OCI-LY3 (cell line): ENCODE measurements at regions not wholly inside any gene's neighbourhood (a gene's known extent, or its start where the extent isn't known, plus 50 kb on each side); places are given as distances from the start of the nearest gene placed in this dataset.
"Not testable (repeated sequence)": the region's sequence is repeated elsewhere in the genome, so short reads cannot be mapped to it uniquely, and the experiment has no call there.

Source experiments
- H2AFZ ChIP-seq: fragments of 200-600, 300-600 bp; shearing (Covaris generic); 2 replicates; pipeline ENCODE4 v1.6.0; 2014; ENCODE audit warnings: antibody characterized with exemption, low read depth, low read length
- H3K27ac ChIP-seq: fragments of 200-600, 300-600 bp; sonication (generic); 2 replicates; pipeline ENCODE4 v1.5.1; 2014; ENCODE audit warnings: mild to moderate bottlenecking, low read length, moderate library complexity, mixed read lengths
- H3K27me3 ChIP-seq: fragments of 200-600, 300-600 bp; sonication (generic); 2 replicates; pipeline ENCODE4 v1.6.1; 2014; ENCODE audit warnings: low read depth, low read length, mixed read lengths
- H3K36me3 ChIP-seq: fragments of 200-600, 300-600 bp; sonication (generic); replicated peaks from 2 replicates; pipeline ENCODE3; 2014; ENCODE audit warnings: low read depth, low read length, mixed read lengths
- H3K4me1 ChIP-seq: fragments of 300-600, 200-600 bp; sonication (generic); 2 replicates; pipeline ENCODE4 v1.6.1; 2014; ENCODE audit warnings: low read length, mixed read lengths
- H3K4me2 ChIP-seq: fragments of 200-600, 300-600 bp; sonication (generic); 2 replicates; pipeline ENCODE4 v1.6.1; 2014; ENCODE audit warnings: low read length, mixed read lengths
- H3K4me3 ChIP-seq: fragments of 300-600, 200-600 bp; sonication (generic); 2 replicates; pipeline ENCODE4 v1.5.1; 2014; ENCODE audit warnings: antibody characterized with exemption, mild to moderate bottlenecking, low read length, moderate library complexity
- H3K79me2 ChIP-seq: fragments of 300-600, 200-600 bp; shearing (Covaris generic); 2 replicates; pipeline ENCODE4 v1.6.1; 2014; ENCODE audit warnings: mild to moderate bottlenecking, low read length, mixed read lengths
- H3K9ac ChIP-seq: fragments of 300-600, 200-600 bp; shearing (Covaris generic); 2 replicates; pipeline ENCODE4 v1.6.0; 2014; ENCODE audit warnings: mild to moderate bottlenecking, low read length, moderate library complexity
- H3K9me3 ChIP-seq: fragments of 200-600, 300-600 bp; shearing (Covaris generic); 2 replicates; pipeline ENCODE4 v1.6.1; 2014; ENCODE audit warnings: low read length, mixed read lengths; ENCODE audit not compliant: insufficient read depth
- H4K20me1 ChIP-seq: fragments of 200-600, 300-600 bp; sonication (generic); 2 replicates; pipeline ENCODE4 v1.6.1; 2016; ENCODE audit warnings: low read length, mixed read lengths; ENCODE audit not compliant: insufficient read depth
- EZH2phosphoT487 ChIP-seq: fragments of 200-600 bp; shearing (Covaris generic); IDR thresholded peaks from 2 replicates; pipeline ENCODE4 v1.6.1; 2018; ENCODE audit warnings: antibody characterized with exemption, mixed run types, low read depth
- TF ChIP-seq, protein P1 (sequence below): fragments of 200-600, 300-600 bp; sonication (generic); IDR thresholded peaks from 2 replicates; pipeline ENCODE4 v1.5.1; 2014; ENCODE audit warnings: antibody characterized with exemption, low read length, low read depth

DNA sequence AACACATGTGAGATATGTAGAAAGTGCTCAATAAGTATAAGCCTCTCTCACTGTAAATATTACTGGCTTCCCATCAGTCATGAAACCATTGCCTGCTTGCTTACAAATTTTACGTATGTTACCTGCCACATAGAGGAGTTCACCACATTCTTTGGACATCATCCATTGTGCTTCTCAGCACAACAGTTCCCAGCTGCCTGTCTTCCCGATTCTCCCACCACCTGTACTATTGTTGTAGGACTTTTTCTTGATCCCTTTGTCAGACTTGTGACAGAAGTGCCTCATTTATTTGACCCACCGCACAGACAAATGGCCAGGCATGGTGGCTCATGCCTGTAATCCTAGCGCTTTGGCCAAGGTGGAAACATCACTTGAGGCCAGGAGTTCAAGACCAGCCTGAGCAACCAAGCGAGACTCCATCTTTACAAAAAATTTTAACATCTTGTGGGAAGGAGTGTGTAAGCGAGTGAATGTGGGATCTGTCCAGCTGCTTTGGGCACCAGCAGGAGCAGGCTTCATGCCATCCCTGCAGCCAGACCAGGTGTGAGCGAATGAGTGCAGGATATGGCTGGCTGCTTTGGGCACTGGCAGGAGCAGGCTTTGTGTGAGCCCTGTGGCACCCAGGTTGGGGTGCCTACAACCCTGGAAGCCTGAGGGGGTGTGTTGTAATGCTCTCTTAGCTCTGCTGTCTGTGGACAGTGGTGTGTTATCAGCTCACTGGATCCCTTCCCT lies 139.9 kb upstream of the ELL2 start:
- H3K27me3 ChIP-seq = no peaks in the 10 kb centered on the region
- no peaks in the 10 kb centered on the region for H3K4me1 ChIP-seq
- no peak overlapping the region for H3K9ac ChIP-seq
- H3K27ac ChIP-seq = no peak overlapping the region
- H4K20me1 ChIP-seq = no peaks in the 10 kb centered on the region
- H3K79me2 ChIP-seq = no peaks in the 10 kb centered on the region
- H3K9me3 ChIP-seq = no peaks in the 10 kb centered on the region
- TF ChIP-seq, protein P1, sequence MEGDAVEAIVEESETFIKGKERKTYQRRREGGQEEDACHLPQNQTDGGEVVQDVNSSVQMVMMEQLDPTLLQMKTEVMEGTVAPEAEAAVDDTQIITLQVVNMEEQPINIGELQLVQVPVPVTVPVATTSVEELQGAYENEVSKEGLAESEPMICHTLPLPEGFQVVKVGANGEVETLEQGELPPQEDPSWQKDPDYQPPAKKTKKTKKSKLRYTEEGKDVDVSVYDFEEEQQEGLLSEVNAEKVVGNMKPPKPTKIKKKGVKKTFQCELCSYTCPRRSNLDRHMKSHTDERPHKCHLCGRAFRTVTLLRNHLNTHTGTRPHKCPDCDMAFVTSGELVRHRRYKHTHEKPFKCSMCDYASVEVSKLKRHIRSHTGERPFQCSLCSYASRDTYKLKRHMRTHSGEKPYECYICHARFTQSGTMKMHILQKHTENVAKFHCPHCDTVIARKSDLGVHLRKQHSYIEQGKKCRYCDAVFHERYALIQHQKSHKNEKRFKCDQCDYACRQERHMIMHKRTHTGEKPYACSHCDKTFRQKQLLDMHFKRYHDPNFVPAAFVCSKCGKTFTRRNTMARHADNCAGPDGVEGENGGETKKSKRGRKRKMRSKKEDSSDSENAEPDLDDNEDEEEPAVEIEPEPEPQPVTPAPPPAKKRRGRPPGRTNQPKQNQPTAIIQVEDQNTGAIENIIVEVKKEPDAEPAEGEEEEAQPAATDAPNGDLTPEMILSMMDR = no peak
- TF ChIP-seq EZH2phosphoT487 = no peak
- no peaks in the 10 kb centered on the region for H3K36me3 ChIP-seq
- H3K4me3 ChIP-seq = no peak overlapping the region
- no peak overlapping the region for H3K4me2 ChIP-seq
- no peak overlapping the region for H2AFZ ChIP-seq

DNA sequence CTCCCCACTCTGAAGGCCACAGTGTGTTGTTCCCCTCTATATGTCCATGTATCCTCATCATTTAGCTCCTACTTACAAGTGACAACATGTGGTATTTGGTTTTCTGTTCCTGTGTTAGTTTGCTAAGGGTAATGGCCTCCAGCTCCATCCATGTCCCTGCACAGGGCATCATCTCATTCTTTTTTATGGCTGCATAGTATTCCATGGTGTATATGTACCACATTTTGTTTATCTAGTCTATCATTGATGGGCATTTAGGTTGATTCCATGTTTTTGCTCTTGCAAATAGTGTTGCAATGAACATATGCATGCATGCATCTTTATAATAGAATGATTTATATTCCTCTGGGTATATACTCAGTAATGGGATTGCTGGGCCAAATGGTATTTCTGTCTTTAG lies 135.8 kb upstream of the ELL2 start:
- H3K9me3 ChIP-seq, H3K79me2 ChIP-seq, H4K20me1 ChIP-seq, H3K4me2 ChIP-seq, H2AFZ ChIP-seq, H3K27ac ChIP-seq, H3K9ac ChIP-seq, H3K27me3 ChIP-seq, H3K4me3 ChIP-seq, H3K36me3 ChIP-seq, H3K4me1 ChIP-seq: not testable (repeated sequence)

DNA sequence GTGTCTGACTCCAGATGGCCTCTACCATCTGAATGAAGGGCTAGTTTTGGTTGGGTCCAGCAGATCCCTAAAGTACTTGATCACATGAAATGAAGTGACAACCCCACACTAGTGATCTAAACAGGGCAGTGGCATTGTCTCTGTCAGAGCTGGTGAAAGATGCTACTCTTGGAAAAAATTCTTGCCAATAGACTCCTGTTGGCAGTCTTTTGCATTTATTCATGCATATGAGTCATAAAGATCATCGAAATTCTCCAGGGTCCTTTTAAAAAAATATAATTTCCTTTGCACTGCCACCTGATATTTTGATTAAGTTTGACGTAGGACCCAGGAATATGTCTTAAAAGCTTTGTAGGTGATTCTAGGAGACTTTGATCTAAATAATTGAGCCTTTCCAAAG lies 135.1 kb upstream of the ELL2 start:
- H3K9ac ChIP-seq = no peak overlapping the region
- H3K27ac ChIP-seq = no peak overlapping the region
- H3K4me3 ChIP-seq = no peak overlapping the region
- no peaks in the 10 kb centered on the region for H3K9me3 ChIP-seq
- no peak overlapping the region for H2AFZ ChIP-seq
- H3K4me1 ChIP-seq = no peaks in the 10 kb centered on the region
- H3K79me2 ChIP-seq = no peaks in the 10 kb centered on the region
- no peaks in the 10 kb centered on the region for H4K20me1 ChIP-seq
- TF ChIP-seq, protein P1 = no peak
- TF ChIP-seq EZH2phosphoT487 = no peak
- H3K36me3 ChIP-seq = no peaks in the 10 kb centered on the region
- no peak overlapping the region for H3K4me2 ChIP-seq
- no peaks in the 10 kb centered on the region for H3K27me3 ChIP-seq

DNA sequence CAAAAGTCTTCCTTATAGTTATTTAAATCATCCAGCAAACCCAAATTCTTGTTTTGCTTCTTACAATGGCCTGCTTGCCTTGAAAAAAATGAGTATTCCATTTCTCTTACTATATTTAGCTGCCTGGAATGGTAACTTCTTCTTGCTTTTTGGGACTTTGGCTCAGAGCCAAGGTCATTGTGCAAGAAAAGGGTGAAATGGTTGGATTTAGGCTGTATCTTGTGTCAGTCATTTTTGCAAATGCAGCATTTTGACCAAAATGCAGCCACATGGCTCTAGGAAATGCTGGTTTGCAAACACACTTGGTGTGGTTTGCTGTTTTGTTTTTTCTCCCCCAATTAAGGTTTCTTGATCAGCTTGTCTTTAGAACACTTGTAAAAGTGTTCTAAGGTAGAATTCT lies 133.3 kb upstream of the ELL2 start:
- Histone ChIP-seq H3K36me3 (no peaks in the 10 kb centered on the region), H3K27me3 (no peaks in the 10 kb centered on the region), H3K4me2 (no peak overlapping the region), H3K4me1 (no peaks in the 10 kb centered on the region), H3K4me3 (no peak overlapping the region), H3K79me2 (no peaks in the 10 kb centered on the region), H3K27ac (no peak overlapping the region), H3K9ac (no peak overlapping the region), H3K9me3 (no peaks in the 10 kb centered on the region), H4K20me1 (no peaks in the 10 kb centered on the region), H2AFZ (no peak overlapping the region)
- no peak for TF ChIP-seq EZH2phosphoT487
- TF ChIP-seq, protein P1 = no peak
